GM21619 (cell line): ENCODE measurements at regions not wholly inside any gene's neighbourhood (a gene's known extent, or its start where the extent isn't known, plus 50 kb on each side); places are given as distances from the start of the nearest gene placed in this dataset.

Experiments used
- ATAC-seq: cut with Tn5 transposase; IDR thresholded peaks from one replicate; pipeline ENCODE4 v1.9.1; 2021; ENCODE audit not compliant: unreplicated experiment

- ATAC-seq, result no peak
These were observed 50.7 kb upstream of the VTCN1 start for GRCh38 chr1:117261424-117261785.

DNA sequence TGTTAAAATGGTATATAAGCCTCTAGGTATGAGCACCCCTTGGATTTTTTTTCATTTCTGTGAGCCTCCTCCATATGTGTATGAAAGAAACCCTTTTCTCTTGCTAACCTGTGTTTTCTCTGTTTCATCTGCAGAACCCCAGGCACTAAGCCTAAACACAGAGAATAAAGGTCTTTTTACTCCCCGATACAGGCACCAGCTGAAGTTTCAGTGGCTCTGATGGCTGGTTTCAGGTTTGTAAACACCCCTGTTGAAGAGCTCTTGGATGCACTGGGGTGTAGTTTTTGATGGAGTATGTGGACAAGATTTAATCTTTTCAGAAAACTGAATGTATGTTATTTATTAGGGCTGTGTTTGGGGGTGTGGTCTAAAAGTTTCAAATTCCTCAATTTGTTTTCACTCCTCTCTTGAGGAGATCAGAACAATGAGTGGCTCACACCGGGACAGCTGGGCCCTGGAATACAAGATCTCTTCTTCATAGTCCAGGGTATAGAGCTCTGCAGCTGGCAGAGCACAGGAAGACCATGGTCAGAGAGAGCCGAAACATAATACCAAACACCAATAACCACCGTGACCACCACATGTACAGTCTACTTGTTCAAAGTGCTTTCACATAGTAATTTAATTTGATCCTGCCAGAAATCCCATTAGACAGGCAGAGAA is 50.2 kb upstream of the VTCN1 start:
- no peak for ATAC-seq
